GM23248 (cell line): ENCODE measurements at regions not wholly inside any gene's neighbourhood (a gene's known extent, or its start where the extent isn't known, plus 50 kb on each side); places are given as distances from the start of the nearest gene placed in this dataset.

Experiments used
- EZH2 ChIP-seq: fragments of 200-600 bp; sonication (generic); IDR thresholded peaks from 2 replicates; pipeline ENCODE4 v1.6.1; 2018; ENCODE audit warnings: antibody characterized with exemption, mild to moderate bottlenecking; ENCODE audit not compliant: insufficient read depth, poor library complexity, severe bottlenecking
- EZH2phosphoT487 ChIP-seq: fragments of 200-600 bp; sonication (generic); IDR thresholded peaks from 2 replicates; pipeline ENCODE4 v1.6.1; 2018; ENCODE audit warnings: antibody characterized with exemption, moderate library complexity, mild to moderate bottlenecking, low read depth; ENCODE audit not compliant: insufficient read depth

DNA sequence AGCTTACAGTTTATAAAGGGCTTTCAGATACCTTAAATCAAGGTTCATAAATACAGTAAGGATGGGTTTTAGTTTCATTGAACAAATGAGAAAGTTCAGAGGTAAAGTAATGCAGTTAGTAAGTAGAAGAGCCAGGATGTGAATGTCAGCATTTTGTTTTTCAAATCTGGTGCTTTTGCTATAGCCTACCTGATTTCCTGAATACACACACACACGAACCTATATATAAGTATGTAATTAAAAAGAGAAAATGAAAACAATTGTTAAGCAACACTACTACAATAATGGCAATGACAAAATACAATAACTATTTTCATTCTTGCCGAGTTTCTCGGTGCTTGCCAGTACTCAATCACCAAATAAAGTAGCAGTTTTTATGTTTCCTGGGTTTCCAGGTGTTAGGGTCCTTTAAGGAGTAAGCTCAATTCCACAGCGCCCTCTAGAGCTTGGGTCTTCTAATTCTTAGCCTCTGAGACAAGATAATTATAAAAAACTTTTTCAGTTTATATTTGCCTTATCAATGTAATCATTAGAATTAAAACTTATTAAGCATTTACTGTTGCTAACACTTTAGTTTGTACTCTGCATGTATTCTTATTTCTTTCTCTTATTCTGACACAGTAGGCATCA is 512.9 kb upstream of the ACVR2A start:
- TF ChIP-seq EZH2: no peak
- no peak for TF ChIP-seq EZH2phosphoT487
